H1 (cell line): ENCODE measurements at regions not wholly inside any gene's neighbourhood (a gene's known extent, or its start where the extent isn't known, plus 50 kb on each side); places are given as distances from the start of the nearest gene placed in this dataset.

Experiments
- USF2 ChIP-seq: IDR thresholded peaks from 2 replicates; pipeline ENCODE4 v1.6.1; 2011; ENCODE audit warnings: low read length, improper control_type of control experiment
- YY1 ChIP-seq: IDR thresholded peaks from 2 replicates; pipeline ENCODE4 v1.6.1; 2011; ENCODE audit warnings: low read depth, mild to moderate bottlenecking, low read length
- TF ChIP-seq, protein P1 (sequence below): IDR thresholded peaks from 2 replicates; pipeline ENCODE4 v1.6.1; 2012; ENCODE audit warnings: inconsistent platforms
- TF ChIP-seq, protein P2 (sequence below): IDR thresholded peaks from 2 replicates; pipeline ENCODE4 v1.6.1; 2012; ENCODE audit warnings: inconsistent platforms

GRCh38 chrX:20479048-20479447, 212.3 kb upstream of the RPS6KA3 start (continued):
- TF ChIP-seq USF2: no peak
- TF ChIP-seq, protein P1, sequence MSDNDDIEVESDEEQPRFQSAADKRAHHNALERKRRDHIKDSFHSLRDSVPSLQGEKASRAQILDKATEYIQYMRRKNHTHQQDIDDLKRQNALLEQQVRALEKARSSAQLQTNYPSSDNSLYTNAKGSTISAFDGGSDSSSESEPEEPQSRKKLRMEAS: no peak
- TF ChIP-seq, protein P2, sequence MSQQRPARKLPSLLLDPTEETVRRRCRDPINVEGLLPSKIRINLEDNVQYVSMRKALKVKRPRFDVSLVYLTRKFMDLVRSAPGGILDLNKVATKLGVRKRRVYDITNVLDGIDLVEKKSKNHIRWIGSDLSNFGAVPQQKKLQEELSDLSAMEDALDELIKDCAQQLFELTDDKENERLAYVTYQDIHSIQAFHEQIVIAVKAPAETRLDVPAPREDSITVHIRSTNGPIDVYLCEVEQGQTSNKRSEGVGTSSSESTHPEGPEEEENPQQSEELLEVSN: no peak
- TF ChIP-seq YY1: no peak
- TF ChIP-seq, all 59 proteins: peak for 0
